ENCODE measurements at regions not wholly inside any gene's neighbourhood (a gene's known extent, or its start where the extent isn't known, plus 50 kb on each side); places are given as distances from the start of the nearest gene placed in this dataset.

DNA sequence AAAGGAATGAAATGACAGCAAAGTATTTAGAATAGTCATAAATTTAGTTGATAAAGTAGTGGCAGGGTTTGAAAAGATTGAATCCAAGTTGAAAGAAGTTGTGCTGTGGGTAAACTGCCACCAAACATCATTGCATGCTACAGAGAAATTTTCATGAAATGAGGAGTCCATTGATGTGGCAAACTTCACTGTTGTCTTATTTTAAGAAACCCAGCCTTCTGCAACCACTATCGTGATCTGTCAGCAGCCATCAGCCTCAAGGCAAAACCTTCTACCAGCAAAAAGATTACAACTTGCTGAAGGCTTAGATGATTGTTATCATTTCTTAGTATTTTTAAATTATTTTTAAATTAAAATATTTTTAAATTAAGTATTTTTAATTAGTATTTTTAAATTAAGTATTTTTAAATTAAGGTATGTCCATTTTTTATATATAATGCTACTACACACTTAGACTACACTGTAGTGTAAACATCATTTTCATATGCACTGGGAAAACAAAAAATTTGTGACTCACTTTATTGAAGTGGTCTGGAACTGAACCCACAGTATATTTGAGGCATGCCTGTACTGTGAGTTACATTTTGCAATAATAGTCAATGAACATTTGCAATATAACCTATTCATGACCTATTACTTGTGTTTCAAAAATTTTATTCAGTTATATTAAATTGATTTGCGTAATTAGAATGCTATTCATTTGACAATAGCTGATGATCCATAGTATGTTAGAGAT is 67.2 kb upstream of the SYT1 start:
- no peak for DNase-seq (ENCODE audit: low spot score in 2 of 2)
- WGBS, result 73% methylated on average over 2 of the region's 2 CpGs
- H3K36me3 ChIP-seq, result no peaks in the 10 kb centered on the region
- no peaks in the 10 kb centered on the region for H3K27me3 ChIP-seq
- no peaks in the 10 kb centered on the region for H3K9me3 ChIP-seq
- H3K4me1 ChIP-seq, result no peaks in the 10 kb centered on the region
- H3K4me3 ChIP-seq, result no peak overlapping the region
- no peak overlapping the region for H3K27ac ChIP-seq
- no peak for TF ChIP-seq POLR2AphosphoS5 (IDR thresholded peaks at IDR 0.05)
- TF ChIP-seq EP300 (IDR thresholded peaks at IDR 0.05), result no peak
- no peak for TF ChIP-seq POLR2A (IDR thresholded peaks at IDR 0.05)
- TF ChIP-seq, protein P1, sequence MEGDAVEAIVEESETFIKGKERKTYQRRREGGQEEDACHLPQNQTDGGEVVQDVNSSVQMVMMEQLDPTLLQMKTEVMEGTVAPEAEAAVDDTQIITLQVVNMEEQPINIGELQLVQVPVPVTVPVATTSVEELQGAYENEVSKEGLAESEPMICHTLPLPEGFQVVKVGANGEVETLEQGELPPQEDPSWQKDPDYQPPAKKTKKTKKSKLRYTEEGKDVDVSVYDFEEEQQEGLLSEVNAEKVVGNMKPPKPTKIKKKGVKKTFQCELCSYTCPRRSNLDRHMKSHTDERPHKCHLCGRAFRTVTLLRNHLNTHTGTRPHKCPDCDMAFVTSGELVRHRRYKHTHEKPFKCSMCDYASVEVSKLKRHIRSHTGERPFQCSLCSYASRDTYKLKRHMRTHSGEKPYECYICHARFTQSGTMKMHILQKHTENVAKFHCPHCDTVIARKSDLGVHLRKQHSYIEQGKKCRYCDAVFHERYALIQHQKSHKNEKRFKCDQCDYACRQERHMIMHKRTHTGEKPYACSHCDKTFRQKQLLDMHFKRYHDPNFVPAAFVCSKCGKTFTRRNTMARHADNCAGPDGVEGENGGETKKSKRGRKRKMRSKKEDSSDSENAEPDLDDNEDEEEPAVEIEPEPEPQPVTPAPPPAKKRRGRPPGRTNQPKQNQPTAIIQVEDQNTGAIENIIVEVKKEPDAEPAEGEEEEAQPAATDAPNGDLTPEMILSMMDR (IDR thresholded peaks at IDR 0.05), result no peak

DNA sequence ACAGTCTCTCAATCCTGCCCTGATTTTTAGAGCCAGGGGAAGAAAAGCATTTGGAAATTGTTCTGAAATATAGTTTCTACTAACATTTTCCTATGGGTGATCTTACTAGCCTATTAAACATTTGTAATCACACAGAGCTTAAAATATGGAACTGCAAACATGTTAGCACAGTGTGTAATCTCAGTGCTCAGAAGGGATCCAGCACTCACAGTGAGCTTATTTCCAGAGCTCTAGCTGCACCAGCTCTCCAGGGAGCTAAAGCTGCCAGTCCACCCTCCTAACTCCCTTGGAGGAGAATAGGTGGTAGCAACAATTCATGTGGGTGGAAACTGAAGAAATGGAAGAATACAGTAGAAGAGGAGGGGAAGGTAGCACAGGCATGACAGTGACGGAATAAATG is 64.9 kb upstream of the SYT1 start:
- Histone ChIP-seq H3K4me1 (no peaks in the 10 kb centered on the region), H3K27ac (no peak overlapping the region), H3K27me3 (no peaks in the 10 kb centered on the region), H3K9me3 (no peaks in the 10 kb centered on the region), H3K36me3 (no peaks in the 10 kb centered on the region), H3K4me3 (no peak overlapping the region)
- WGBS, result 79% methylated on average over 1 of the region's 1 CpG
- TF ChIP-seq POLR2A (IDR thresholded peaks at IDR 0.05), result no peak
- no peak for TF ChIP-seq EP300 (IDR thresholded peaks at IDR 0.05)
- TF ChIP-seq, protein P1 (IDR thresholded peaks at IDR 0.05), result no peak
- TF ChIP-seq POLR2AphosphoS5 (IDR thresholded peaks at IDR 0.05), result no peak
- no peak for DNase-seq (ENCODE audit: low spot score in 2 of 2)

DNA sequence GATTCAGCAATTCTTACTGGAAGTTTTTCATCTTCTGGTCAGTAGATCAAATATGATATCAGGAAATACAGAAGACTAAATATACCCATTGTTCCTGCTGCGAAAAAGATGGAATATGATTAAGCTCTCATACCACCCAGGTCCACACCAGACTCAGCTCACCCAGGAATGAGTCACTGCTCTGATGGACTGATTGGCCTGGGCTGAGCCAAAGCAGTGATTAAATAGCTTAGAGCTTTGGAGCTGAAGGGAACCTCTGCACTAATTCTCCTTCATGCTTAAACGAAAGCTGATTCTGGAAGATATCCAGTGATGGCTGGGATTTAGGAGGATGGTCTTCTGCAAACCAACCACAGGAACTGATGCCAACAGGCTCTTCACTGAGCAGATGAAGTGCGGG is 62.0 kb upstream of the SYT1 start:
- Histone ChIP-seq H3K36me3 (no peaks in the 10 kb centered on the region), H3K4me1 (no peaks in the 10 kb centered on the region), H3K27ac (no peak overlapping the region), H3K9me3 (no peaks in the 10 kb centered on the region), H3K4me3 (no peak overlapping the region), H3K27me3 (no peaks in the 10 kb centered on the region)
- no peak for DNase-seq (ENCODE audit: low spot score in 2 of 2)
- TF ChIP-seq, protein P1 (IDR thresholded peaks at IDR 0.05), result no peak
- no peak for TF ChIP-seq EP300 (IDR thresholded peaks at IDR 0.05)
- TF ChIP-seq POLR2AphosphoS5 (IDR thresholded peaks at IDR 0.05), result no peak
- TF ChIP-seq POLR2A (IDR thresholded peaks at IDR 0.05), result no peak
- WGBS, result 80% methylated on average over 3 of the region's 3 CpGs

DNA sequence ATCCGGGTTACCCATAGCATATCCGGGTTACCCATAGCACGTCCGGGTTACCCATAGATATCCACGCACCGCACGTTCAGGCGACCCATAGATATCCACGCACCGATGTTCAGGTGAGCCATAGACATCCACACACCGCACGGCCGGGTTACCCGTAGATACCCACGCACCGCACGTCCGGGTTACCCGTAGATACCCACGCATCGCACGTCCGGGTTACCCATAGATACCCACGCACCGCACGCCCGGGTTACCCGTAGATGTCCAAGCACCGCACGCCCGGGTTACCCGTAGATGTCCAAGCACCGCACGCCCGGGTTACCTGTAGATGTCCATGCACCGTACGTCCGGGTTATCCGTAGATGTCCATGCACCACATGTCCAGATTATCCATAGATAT is 60.3 kb upstream of the SYT1 start:
- TF ChIP-seq, protein P1 (IDR thresholded peaks at IDR 0.05), result no peak
- TF ChIP-seq EP300 (IDR thresholded peaks at IDR 0.05) (no peak), POLR2AphosphoS5 (IDR thresholded peaks at IDR 0.05) (no peak), POLR2A (IDR thresholded peaks at IDR 0.05) (no peak)
- Histone ChIP-seq H3K4me3 (no peak overlapping the region), H3K27me3 (no peaks in the 10 kb centered on the region), H3K4me1 (no peaks in the 10 kb centered on the region), H3K36me3 (no peaks in the 10 kb centered on the region), H3K9me3 (no peaks in the 10 kb centered on the region), H3K27ac (no peak overlapping the region)
- WGBS, result 93% methylated on average over 39 of the region's 39 CpGs
- peak in 1 of 2 donors; percentile 79 for DNase-seq (ENCODE audit: low spot score in 2 of 2)

All from suprapubic skin (tissue), 4 donors.